ENCODE measurements at regions not wholly inside any gene's neighbourhood (a gene's known extent, or its start where the extent isn't known, plus 50 kb on each side); places are given as distances from the start of the nearest gene placed in this dataset.

GRCh38 chr4:35250331-35250730 is 994.0 kb downstream of the ARAP2 start:
- Histone ChIP-seq H3K14ac (ENCODE audit: insufficient read length) (no peak overlapping the region), H2BK12ac (ENCODE audit: low read depth, low read length) (no peak overlapping the region), H3K4me1 (replicated peaks in 1 of 4; ENCODE audit: control insufficient read depth in 3 of 4, insufficient read depth in 4 of 4, low read length in 3 of 4) (peaks cover 0 to 4% (median under 1%) of the 10 kb centered on the region in 4 experiments; a peak in 1 of 7 replicates), H3K4me2 (ENCODE audit: insufficient read depth in 1 of 2, low read depth in 2 of 2, low read length in 2 of 2) (no peak overlapping the region), H3K23me2 (ENCODE audit: low read depth, low read length) (no peaks in the 10 kb centered on the region; the same call in 1 of the 2 replicates), H2BK15ac (ENCODE audit: low read length) (no peak overlapping the region), H3K27me3 (replicated peaks in 1 of 4; ENCODE audit: control insufficient read depth in 3 of 4, extremely low read depth in 1 of 4, insufficient read depth in 3 of 4, low read length in 3 of 4) (no peaks in the 10 kb centered on the region), H3K23ac (ENCODE audit: insufficient read length) (no peak overlapping the region), H3K18ac (ENCODE audit: extremely low read depth, low read length) (no peak overlapping the region), H4K5ac (ENCODE audit: insufficient read length, low read depth, low read length) (no peak overlapping the region), H3K4ac (replicated peaks; ENCODE audit: insufficient read length, low read depth, low read length) (no peak overlapping the region), H3K9me3 (ENCODE audit: insufficient read depth in 2 of 2, low read depth in 1 of 2, low read length in 1 of 2) (no peaks in the 10 kb centered on the region), H4K20me1 (replicated peaks in 1 of 2; ENCODE audit: control insufficient read depth in 1 of 2, insufficient read depth in 2 of 2, low read length in 2 of 2) (no peaks in the 10 kb centered on the region), H4K8ac (ENCODE audit: extremely low read depth, insufficient read depth, low read length) (no peak overlapping the region), H3K4me3 (ENCODE audit: extremely low read depth in 1 of 4, insufficient read depth in 2 of 4, low read depth in 3 of 4, low read length in 4 of 4) (no peak overlapping the region), H2AFZ (ENCODE audit: low read length) (no peak overlapping the region), H4K91ac (replicated peaks; ENCODE audit: insufficient read length, low read length) (no peak overlapping the region), H3K27ac (ENCODE audit: low read depth, low read length) (no peak overlapping the region), H3K9ac (replicated peaks in 1 of 4; ENCODE audit: extremely low read depth in 1 of 4, low read depth in 3 of 4, low read length in 3 of 4) (no peak overlapping the region), H2BK5ac (ENCODE audit: low read depth, low read length) (no peak overlapping the region), H3K79me1 (ENCODE audit: low read depth, low read length) (no peaks in the 10 kb centered on the region), H3K36me3 (ENCODE audit: control insufficient read depth in 2 of 4, insufficient read depth in 4 of 4, low read length in 3 of 4) (no peaks in the 10 kb centered on the region), H2AK5ac (ENCODE audit: low read depth, low read length) (no peak overlapping the region), H2BK20ac (ENCODE audit: low read length) (no peak overlapping the region), H3K56ac (replicated peaks; ENCODE audit: insufficient read length, low read depth, low read length) (no peak overlapping the region), H2BK120ac (replicated peaks; ENCODE audit: low read depth, low read length) (no peak overlapping the region), H3K79me2 (ENCODE audit: control insufficient read depth in 1 of 2, insufficient read depth in 2 of 2, low read length in 2 of 2) (no peaks in the 10 kb centered on the region)
- FAIRE-seq (no peak), DNase-seq (ENCODE audit: low read depth in 1 of 2, low spot score in 2 of 2) (no peak)
- ChIA-PET CTCF (ENCODE audit: partially characterized antibody) (interaction anchor here (0.6 kb wide), 1 partner anchor 25 kb away, joined by 3 read pairs; no protein-coding TSS in a partner anchor), POLR2A (ENCODE audit: partially characterized antibody) (no interaction called here)
- no peak for TF ChIP-seq SP4 (IDR thresholded peaks at IDR 0.05; ENCODE audit: low read length)
- no peak for TF ChIP-seq E2F6 (IDR thresholded peaks at IDR 0.05)
- TF ChIP-seq TAF7 (optimal IDR thresholded peaks at IDR 0.05; ENCODE audit: borderline replicate concordance, low read depth, low read length), result no peak
- no peak for TF ChIP-seq RFX5 (IDR thresholded peaks at IDR 0.05; ENCODE audit: borderline replicate concordance, low read depth, low read length)
- TF ChIP-seq RXRA (IDR thresholded peaks at IDR 0.05; ENCODE audit: insufficient read depth, low read depth, low read length), result no peak
- no peak for TF ChIP-seq NANOG (IDR thresholded peaks at IDR 0.05; ENCODE audit: insufficient read depth, low read depth, low read length, poor library complexity, severe bottlenecking)
- no peak for TF ChIP-seq EZH2 (IDR thresholded peaks at IDR 0.05; ENCODE audit: low read depth, low read length, severe bottlenecking)
- no peak for TF ChIP-seq JUND (IDR thresholded peaks at IDR 0.05; ENCODE audit: low read length)
- TF ChIP-seq HDAC2 (IDR thresholded peaks at IDR 0.05; ENCODE audit: borderline replicate concordance in 1 of 2, low read depth in 2 of 2, low read length in 2 of 2), result no peak
- no peak for TF ChIP-seq SUZ12 (IDR thresholded peaks at IDR 0.05; ENCODE audit: low read length)
- no peak for TF ChIP-seq ATF3 (IDR thresholded peaks at IDR 0.05; ENCODE audit: insufficient read depth, low read depth, low read length)
- TF ChIP-seq EGR1 (IDR thresholded peaks at IDR 0.05; ENCODE audit: borderline replicate concordance, low read depth, low read length), result no peak
- TF ChIP-seq POLR2A (IDR thresholded peaks at IDR 0.05; ENCODE audit: control extremely low read depth in 1 of 2, low read depth in 2 of 2, low read length in 2 of 2), result no peak
- TF ChIP-seq RAD21 (IDR thresholded peaks at IDR 0.05 in 1 of 2, conservative IDR thresholded peaks at IDR 0.05 in 1 of 2; ENCODE audit: low read depth in 2 of 2, low read length in 2 of 2), result no peak
